Ovary (tissue), 7 donors: ENCODE measurements at regions not wholly inside any gene's neighbourhood (a gene's known extent, or its start where the extent isn't known, plus 50 kb on each side); places are given as distances from the start of the nearest gene placed in this dataset.

Experiments used
- DNase-seq, 5 donors: peaks; one replicate each; pipeline ENCODE4 v3.0.0-alpha.2; 2019 to 2020
- H3K27ac ChIP-seq, 2 donors: fragments of 200-600 bp; one replicate each; pipeline versions ENCODE4 v1.5.1 to v1.8.0; 2019 to 2022
- H3K27me3 ChIP-seq: fragments of 200-600 bp; one replicate; pipeline ENCODE4 v1.8.0; 2022
- H3K36me3 ChIP-seq: fragments of 200-600 bp; sonication (generic); one replicate; pipeline ENCODE4 v1.5.1; 2019
- H3K4me1 ChIP-seq: one replicate; pipeline ENCODE4 v1.8.1; 2013; ENCODE audit warnings: mild to moderate bottlenecking, moderate library complexity; ENCODE audit not compliant: insufficient read depth
- H3K4me3 ChIP-seq: fragments of 200-600 bp; sonication (generic); one replicate; pipeline ENCODE4 v1.5.1; 2017
- H3K9me3 ChIP-seq, 2 donors: fragments of 200-600 bp in 1 of 2; sonication (generic) in 1 of 2; one replicate each; pipeline versions ENCODE4 v1.5.1 to v1.8.1; 2013 to 2019; ENCODE audit warnings: mild to moderate bottlenecking in 1 of 2, moderate library complexity in 1 of 2
- EP300 ChIP-seq: sonication (generic); formaldehyde crosslinking; IDR thresholded peaks from one replicate; pipeline ENCODE4 v1.6.1; 2017; ENCODE audit warnings: antibody characterized with exemption
- POLR2A ChIP-seq: fragments of 450-650 bp; IDR thresholded peaks from one replicate; pipeline ENCODE4 v1.6.1; 2017; ENCODE audit warnings: antibody characterized with exemption, mild to moderate bottlenecking, moderate library complexity
- WGBS, 3 donors: extraction: QIAGEN DNeasy Blood & Tissue Kit in 1 of 3; methylation state at CpG; one replicate each; pipeline versions ENCODE4 v1.1.5 to v1.1.7; 2013 to 2017; 5-methylcytosine and 5-hydroxymethylcytosine counted together
- intact Hi-C, 4 donors: fragments of 100-400 bp; cut with DNase I; formaldehyde crosslinking; loops; one replicate each; pipeline versions ENCODE4 v1.11.0 to v1.15.1; 2022 to 2023
- TF ChIP-seq, protein P1 (sequence below), 3 donors: fragments of 450-650 bp in 2 of 3; fragments of 200-600 bp in 1 of 3; IDR thresholded peaks; one replicate each; pipeline versions ENCODE4 v1.5.1 to v1.8.0; 2016 to 2022; ENCODE audit warnings: antibody characterized with exemption in 3 of 3, mild to moderate bottlenecking in 1 of 3
- donor health status: DM: no; HTN: no; CAD: no; lungs with moderate emphysema.
- donor health status: DM: no; HTN: no; CAD: no.
- donor health status: Bipolar disorder and iron deficiency.
- donor health status: DM: no; HTN: no; CAD: no.
- donor health status: DM: yes; HTN: yes; CAD: no.

DNA sequence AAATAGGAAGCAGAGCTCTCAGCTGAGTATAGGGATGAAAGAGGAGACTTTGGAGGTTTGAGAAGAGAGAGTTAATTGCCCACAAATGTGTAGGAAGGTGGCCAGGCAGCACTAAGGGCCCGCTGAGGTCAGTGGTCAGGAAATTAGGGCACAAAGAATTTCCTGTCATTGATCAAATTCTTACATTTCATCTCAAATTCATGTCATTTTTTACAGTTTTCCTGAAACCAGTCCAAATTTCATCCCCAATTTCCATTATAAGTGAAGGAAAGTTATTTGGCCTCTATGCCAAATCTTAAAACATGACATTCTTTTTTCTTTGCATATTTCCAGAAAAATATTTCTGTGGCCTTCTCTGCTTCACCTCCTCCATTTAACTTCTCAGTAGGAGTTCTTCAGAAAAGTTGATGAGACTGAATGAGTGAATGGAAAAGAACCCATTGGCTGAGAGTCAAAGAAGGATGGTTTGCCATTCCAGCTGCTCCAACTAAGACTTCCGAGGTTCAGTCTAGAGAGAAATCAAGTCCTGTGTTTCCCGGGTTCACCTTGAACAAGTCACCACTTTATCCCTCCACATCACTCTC lies 68.7 kb upstream of the SPRY1 start:
- no peaks in the 10 kb centered on the region for H3K9me3 ChIP-seq
- TF ChIP-seq, protein P1, sequence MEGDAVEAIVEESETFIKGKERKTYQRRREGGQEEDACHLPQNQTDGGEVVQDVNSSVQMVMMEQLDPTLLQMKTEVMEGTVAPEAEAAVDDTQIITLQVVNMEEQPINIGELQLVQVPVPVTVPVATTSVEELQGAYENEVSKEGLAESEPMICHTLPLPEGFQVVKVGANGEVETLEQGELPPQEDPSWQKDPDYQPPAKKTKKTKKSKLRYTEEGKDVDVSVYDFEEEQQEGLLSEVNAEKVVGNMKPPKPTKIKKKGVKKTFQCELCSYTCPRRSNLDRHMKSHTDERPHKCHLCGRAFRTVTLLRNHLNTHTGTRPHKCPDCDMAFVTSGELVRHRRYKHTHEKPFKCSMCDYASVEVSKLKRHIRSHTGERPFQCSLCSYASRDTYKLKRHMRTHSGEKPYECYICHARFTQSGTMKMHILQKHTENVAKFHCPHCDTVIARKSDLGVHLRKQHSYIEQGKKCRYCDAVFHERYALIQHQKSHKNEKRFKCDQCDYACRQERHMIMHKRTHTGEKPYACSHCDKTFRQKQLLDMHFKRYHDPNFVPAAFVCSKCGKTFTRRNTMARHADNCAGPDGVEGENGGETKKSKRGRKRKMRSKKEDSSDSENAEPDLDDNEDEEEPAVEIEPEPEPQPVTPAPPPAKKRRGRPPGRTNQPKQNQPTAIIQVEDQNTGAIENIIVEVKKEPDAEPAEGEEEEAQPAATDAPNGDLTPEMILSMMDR (IDR thresholded peaks at IDR 0.05) = no peak
- no peak for TF ChIP-seq EP300
- no peak for TF ChIP-seq POLR2A
- H3K4me3 ChIP-seq = no peak overlapping the region
- H3K27ac ChIP-seq = no peak overlapping the region
- no peak for DNase-seq
- no peaks in the 10 kb centered on the region for H3K4me1 ChIP-seq
- no peaks in the 10 kb centered on the region for H3K36me3 ChIP-seq
- no peaks in the 10 kb centered on the region for H3K27me3 ChIP-seq
- 51 to 81% (median 57%) methylated on average over 3 of the region's 3 CpGs for WGBS, 3 donors
- intact Hi-C loops = no loop called here

DNA sequence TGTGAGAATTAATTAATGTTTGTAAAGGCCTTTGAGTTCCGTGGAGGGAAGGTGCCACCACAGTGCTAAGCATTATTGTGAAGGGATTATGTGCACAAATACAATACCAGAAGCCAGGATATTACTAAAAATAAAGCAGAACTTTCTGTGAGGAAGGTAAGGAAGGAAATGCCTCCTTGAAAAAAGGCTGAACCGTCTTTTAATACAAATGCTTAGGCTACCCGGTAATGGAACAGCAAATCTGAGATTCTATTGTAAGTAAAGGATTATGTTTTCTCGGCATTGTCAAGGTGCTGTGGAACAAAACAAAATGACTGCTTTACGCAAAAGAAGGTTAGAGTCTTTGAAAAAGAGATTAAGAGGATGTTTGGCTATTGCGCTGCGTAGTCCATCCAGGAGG lies 57.9 kb upstream of the SPRY1 start:
- TF ChIP-seq, protein P1 (IDR thresholded peaks at IDR 0.05) = no peak
- TF ChIP-seq POLR2A (no peak), EP300 (no peak)
- no peak overlapping the region for H3K4me3 ChIP-seq
- intact Hi-C loops = no loop called here
- WGBS, 3 donors = 80 to 90% (median 86%) methylated on average over 7 of the region's 7 CpGs
- DNase-seq = no peak
- no peaks in the 10 kb centered on the region for H3K4me1 ChIP-seq
- H3K9me3 ChIP-seq = no peaks in the 10 kb centered on the region
- no peaks in the 10 kb centered on the region for H3K36me3 ChIP-seq
- H3K27ac ChIP-seq = no peak overlapping the region
- H3K27me3 ChIP-seq = no peaks in the 10 kb centered on the region

DNA sequence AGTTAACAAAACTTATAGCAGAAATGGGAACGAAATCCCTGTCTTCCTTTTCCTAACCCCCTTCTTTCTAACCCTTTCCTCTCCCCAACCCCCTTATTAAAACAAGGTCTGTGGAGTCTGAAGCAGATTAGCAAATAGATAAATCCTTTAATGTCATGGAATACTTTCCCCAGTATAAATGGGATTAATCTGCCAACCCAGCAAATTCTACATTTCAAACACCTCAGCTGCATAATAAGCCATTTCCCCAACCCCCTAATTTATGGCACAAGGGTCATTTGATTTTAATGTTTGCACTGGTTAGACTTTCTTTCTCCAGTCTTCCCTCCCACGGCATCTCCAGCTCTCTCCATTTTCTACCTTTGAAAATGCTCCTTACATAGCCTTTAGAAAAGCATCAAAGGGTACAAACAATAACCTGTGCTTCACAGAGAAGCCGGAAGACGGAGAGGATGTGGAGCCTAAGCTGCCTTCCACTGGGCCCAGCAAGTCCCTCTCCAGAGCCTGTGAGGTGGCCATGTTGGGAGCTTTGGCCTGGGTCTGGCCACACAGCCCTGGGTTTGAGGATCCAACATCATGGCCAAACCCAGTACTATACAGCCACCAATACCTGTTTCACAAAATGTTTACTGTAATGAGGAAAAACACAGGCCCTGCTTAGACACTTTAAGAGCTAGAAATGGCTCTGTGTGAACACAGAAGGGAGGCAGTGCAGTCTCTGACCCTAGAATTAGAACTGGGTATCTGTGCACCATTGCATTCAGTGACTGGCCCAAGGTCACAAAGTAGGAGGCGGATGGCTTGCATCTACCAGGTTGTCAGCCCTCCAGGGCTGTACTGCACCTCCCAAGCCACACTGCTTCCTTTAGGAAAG lies 56.9 kb upstream of the SPRY1 start:
- DNase-seq = no peak
- Histone ChIP-seq H3K4me1 (no peaks in the 10 kb centered on the region), H3K9me3 (no peaks in the 10 kb centered on the region), H3K4me3 (no peak overlapping the region), H3K27me3 (no peaks in the 10 kb centered on the region), H3K36me3 (no peaks in the 10 kb centered on the region), H3K27ac (no peak overlapping the region)
- WGBS, 3 donors = 84 to 88% (median 87%) methylated on average over 5 of the region's 5 CpGs
- intact Hi-C loops = no loop called here
- TF ChIP-seq POLR2A (no peak), EP300 (no peak)
- TF ChIP-seq, protein P1 (IDR thresholded peaks at IDR 0.05) = no peak

DNA sequence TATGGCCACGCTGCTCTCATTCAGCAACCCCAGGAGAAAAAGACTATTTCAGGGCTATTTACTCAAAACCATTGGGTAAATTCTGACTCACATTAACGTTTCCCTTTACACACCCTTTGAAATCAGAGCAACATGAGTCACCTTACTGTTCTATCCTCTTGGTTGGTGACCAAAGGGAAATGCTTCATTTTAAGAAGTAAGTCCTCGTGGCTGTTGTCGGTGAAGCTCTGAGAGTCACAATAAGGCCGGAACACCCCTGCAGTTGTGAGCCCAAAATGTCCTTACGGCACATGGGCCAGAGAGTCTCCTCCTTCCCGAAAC lies 56.3 kb upstream of the SPRY1 start:
- WGBS, 3 donors = 77 to 79% (median 78%) methylated on average over 7 of the region's 7 CpGs
- intact Hi-C loops = no loop called here
- H3K27ac ChIP-seq = no peak overlapping the region
- H3K9me3 ChIP-seq = no peaks in the 10 kb centered on the region
- no peak overlapping the region for H3K4me3 ChIP-seq
- TF ChIP-seq EP300 = no peak
- TF ChIP-seq, protein P1 (IDR thresholded peaks at IDR 0.05) = no peak
- TF ChIP-seq POLR2A = no peak
- H3K36me3 ChIP-seq = no peaks in the 10 kb centered on the region
- no peak for DNase-seq
- no peaks in the 10 kb centered on the region for H3K27me3 ChIP-seq
- H3K4me1 ChIP-seq = no peaks in the 10 kb centered on the region
